ENCODE measurements at regions not wholly inside any gene's neighbourhood (a gene's known extent, or its start where the extent isn't known, plus 50 kb on each side); places are given as distances from the start of the nearest gene placed in this dataset.
"Not testable (repeated sequence)": the region's sequence is repeated elsewhere in the genome, so short reads cannot be mapped to it uniquely, and the experiment has no call there.

- DNase-seq (ENCODE audit: low spot score); in situ Hi-C loops (cut with HindIII; ENCODE audit: low sequenced_read_pairs): not testable (repeated sequence)
These were observed 249.9 kb upstream of the ZNF722 start for GRCh38 chr7:63748571-63749302.

DNA sequence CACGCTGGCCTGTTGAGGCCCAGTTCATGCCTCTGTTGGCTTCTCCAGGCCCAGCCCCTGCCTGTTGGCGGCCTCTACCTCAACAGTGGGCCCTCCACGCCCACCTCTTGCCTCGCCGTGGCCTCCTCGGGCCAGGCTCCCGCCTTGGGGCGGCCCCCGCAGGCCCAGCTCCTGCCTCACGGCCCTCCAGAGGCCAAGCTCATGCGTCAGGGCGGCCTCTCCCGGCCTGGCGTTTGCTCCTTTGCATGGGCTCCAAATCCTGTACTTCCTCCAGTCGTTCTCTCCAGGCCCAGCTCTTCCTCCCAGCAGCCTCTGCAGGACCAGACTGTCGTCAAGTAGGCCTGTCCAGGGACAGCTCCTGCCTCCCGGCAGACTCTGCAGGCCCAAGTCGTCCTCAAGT is 246.2 kb upstream of the ZNF722 start:
- DNase-seq (ENCODE audit: low spot score); in situ Hi-C loops (cut with HindIII; ENCODE audit: low sequenced_read_pairs): not testable (repeated sequence)

- DNase-seq (ENCODE audit: low spot score); in situ Hi-C loops (cut with HindIII; ENCODE audit: low sequenced_read_pairs): not testable (repeated sequence)
These were observed 245.5 kb upstream of the ZNF722 start for GRCh38 chr7:63753160-63753559.

GRCh38 chr7:63760202-63760601 is 238.4 kb upstream of the ZNF722 start:
- DNase-seq (ENCODE audit: low spot score); in situ Hi-C loops (cut with HindIII; ENCODE audit: low sequenced_read_pairs): not testable (repeated sequence)

DNA sequence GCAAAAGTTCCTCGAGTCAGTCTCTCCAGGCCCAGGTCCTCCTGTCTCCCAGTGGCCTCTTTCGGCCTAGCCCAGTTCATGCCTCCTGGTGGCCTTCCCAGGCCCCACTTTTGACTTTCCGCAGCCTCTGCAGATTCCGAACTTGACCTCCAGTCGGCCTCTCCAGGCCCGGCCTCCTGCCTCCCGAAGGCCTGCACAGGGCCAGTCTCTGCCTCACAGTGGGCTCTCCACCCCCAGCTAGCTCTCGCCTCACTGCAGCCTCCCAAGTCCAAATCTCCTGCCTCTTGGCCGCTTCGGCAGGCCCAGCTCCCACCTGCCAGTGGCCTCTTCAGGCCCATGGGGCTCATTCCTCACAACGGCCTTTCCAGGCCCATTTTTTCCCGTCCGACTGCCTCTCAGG is 233.1 kb upstream of the ZNF722 start:
- in situ Hi-C loops (cut with HindIII; ENCODE audit: low sequenced_read_pairs); DNase-seq (ENCODE audit: low spot score): not testable (repeated sequence)

- in situ Hi-C loops (cut with HindIII; ENCODE audit: low sequenced_read_pairs); DNase-seq (ENCODE audit: low spot score): not testable (repeated sequence)
These were observed 232.5 kb upstream of the ZNF722 start for GRCh38 chr7:63766197-63766596.

- in situ Hi-C loops (cut with HindIII; ENCODE audit: low sequenced_read_pairs); DNase-seq (ENCODE audit: low spot score): not testable (repeated sequence)
These were observed 228.5 kb upstream of the ZNF722 start for GRCh38 chr7:63770162-63770561.

- DNase-seq (ENCODE audit: low spot score); in situ Hi-C loops (cut with HindIII; ENCODE audit: low sequenced_read_pairs): not testable (repeated sequence)
These were observed 227.1 kb upstream of the ZNF722 start for GRCh38 chr7:63771389-63772085.

DNA sequence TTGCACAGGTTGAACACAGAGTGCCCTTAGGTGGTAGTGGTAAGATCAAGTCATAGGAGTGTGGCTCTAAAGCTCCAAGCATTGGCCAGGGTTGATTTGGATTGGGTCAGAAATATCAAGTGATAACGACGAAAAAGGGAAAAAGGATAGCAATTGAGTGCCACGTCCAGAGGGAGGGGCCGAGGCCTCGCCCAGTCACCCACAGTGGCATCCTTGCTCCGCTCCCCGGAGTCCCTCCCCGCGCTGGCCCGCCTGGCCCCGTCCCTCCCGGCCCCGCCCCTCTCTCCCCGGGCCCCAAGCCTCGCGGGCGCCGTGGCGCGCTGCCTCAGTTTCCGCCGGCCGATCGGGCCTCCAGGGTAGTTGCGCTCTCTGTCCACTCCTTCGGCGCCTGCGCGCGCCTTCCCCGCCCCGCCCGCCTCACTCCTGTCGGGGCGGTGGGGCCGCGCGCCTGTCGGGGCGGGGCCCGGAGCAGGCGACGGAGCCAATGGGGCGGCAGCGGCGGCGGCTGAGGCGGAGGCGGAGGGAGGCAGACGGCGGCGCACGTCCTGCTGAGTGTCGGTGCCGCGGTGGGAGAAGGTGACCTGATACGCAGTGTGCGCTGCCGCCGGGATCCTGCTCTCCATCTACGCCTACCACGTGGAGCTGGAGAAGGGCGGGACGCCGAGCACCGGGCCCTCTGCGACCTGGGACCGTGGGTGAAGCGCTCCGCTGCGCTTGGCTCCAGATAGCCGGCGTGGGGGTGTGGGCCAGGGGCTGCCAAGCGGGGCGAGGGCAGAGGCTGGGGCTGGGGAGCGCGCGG is 209.1 kb upstream of the ZNF722 start:
- in situ Hi-C loops (cut with HindIII; ENCODE audit: low sequenced_read_pairs) = no loop called here
- DNase-seq (ENCODE audit: low spot score) = peak; percentile 0

GRCh38 chr7:63790177-63790763 is 208.4 kb upstream of the ZNF722 start:
- DNase-seq (ENCODE audit: low spot score); in situ Hi-C loops (cut with HindIII; ENCODE audit: low sequenced_read_pairs): not testable (repeated sequence)

Measured in G401 (cell line).